Adrenal gland (tissue), 5 donors: ENCODE measurements at regions not wholly inside any gene's neighbourhood (a gene's known extent, or its start where the extent isn't known, plus 50 kb on each side); places are given as distances from the start of the nearest gene placed in this dataset.

ENCODE experiments used
- POLR2A ChIP-seq, 2 donors: fragments of 450-650 bp; IDR thresholded peaks; one replicate each; pipeline ENCODE4 v1.6.1; 2017; ENCODE audit warnings: antibody characterized with exemption in 2 of 2, mild to moderate bottlenecking in 2 of 2, moderate library complexity in 1 of 2
- TF ChIP-seq, protein P1 (sequence below), 6 experiments: fragments of 450-650 bp in 4 of 6; fragments of 200-600 bp in 2 of 6; sonication (generic) in 1 of 6; IDR thresholded peaks; 1 replicate in 5 of 6; 2 replicates in 1 of 6; pipeline versions ENCODE4 v1.5.1 to v1.8.0; 2016 to 2021; ENCODE audit warnings: antibody characterized with exemption in 6 of 6, mild to moderate bottlenecking in 2 of 6, moderate library complexity in 1 of 6
- donor health status: DM: no; HTN: no; CAD: no.

GRCh38 chr1:235019471-235019870, 109.2 kb downstream of the TOMM20 start:
- TF ChIP-seq, protein P1, sequence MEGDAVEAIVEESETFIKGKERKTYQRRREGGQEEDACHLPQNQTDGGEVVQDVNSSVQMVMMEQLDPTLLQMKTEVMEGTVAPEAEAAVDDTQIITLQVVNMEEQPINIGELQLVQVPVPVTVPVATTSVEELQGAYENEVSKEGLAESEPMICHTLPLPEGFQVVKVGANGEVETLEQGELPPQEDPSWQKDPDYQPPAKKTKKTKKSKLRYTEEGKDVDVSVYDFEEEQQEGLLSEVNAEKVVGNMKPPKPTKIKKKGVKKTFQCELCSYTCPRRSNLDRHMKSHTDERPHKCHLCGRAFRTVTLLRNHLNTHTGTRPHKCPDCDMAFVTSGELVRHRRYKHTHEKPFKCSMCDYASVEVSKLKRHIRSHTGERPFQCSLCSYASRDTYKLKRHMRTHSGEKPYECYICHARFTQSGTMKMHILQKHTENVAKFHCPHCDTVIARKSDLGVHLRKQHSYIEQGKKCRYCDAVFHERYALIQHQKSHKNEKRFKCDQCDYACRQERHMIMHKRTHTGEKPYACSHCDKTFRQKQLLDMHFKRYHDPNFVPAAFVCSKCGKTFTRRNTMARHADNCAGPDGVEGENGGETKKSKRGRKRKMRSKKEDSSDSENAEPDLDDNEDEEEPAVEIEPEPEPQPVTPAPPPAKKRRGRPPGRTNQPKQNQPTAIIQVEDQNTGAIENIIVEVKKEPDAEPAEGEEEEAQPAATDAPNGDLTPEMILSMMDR (IDR thresholded peaks at IDR 0.05) = no peak
- no peak for TF ChIP-seq POLR2A (IDR thresholded peaks at IDR 0.05)
